Renal cortical epithelial cell (primary cell): ENCODE measurements at regions not wholly inside any gene's neighbourhood (a gene's known extent, or its start where the extent isn't known, plus 50 kb on each side); places are given as distances from the start of the nearest gene placed in this dataset.
"Not testable (repeated sequence)": the region's sequence is repeated elsewhere in the genome, so short reads cannot be mapped to it uniquely, and the experiment has no call there.

Source experiments
- DNase-seq: peaks from one replicate; pipeline ENCODE4 v3.0.0-alpha.2; 2011; ENCODE audit warnings: low read depth

DNA sequence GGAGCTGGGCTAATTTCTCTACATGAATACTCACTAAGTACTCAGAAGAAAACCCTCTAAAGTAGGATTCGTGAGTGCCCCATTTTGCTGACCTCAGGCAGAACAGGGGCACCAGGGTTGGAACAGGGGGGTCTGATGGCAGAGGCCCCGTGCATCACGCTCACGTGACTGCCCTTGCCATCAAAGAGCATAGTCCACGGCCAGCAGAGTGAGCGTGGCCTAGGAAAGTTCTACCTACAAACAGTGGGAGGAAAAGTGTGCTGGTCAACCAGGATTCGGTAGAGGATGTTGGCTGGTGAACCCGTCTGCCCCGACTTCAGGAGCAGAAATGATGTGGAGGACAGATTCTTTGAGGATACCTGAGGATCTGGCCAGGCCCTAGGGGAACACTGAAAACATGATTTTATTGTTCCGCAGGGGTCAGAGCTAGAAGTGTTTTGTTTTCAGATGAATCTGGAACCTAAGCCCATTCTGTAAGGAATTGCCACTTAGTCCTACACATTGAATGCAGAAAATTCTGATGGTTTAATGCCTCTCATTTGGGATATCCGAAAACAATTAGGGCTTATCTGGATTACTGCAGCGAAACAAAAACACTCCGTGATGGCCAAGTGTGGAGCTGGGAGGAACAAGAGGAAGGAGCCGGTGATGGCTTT, 138.8 kb upstream of the SHH start:
- no peak for DNase-seq

DNA sequence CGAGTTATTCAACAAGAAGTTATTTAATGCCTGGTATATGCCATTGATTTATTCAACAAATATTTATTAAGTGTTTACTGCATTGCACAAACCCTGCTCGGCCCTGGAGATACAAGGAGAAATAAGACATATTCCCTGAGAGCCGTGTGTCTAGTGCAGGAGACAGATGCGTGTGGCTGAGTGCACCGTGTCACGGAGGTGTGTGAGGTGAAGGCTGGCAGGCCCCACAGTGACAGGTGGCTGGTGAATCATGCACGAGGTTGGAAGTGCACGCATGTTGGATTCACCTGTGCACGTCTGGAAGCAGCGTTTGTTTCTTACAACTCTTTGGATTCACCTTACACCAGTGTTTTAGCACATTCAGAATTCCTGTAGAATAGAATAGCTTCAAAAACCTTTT, 136.6 kb upstream of the SHH start:
- no peak for DNase-seq

DNA sequence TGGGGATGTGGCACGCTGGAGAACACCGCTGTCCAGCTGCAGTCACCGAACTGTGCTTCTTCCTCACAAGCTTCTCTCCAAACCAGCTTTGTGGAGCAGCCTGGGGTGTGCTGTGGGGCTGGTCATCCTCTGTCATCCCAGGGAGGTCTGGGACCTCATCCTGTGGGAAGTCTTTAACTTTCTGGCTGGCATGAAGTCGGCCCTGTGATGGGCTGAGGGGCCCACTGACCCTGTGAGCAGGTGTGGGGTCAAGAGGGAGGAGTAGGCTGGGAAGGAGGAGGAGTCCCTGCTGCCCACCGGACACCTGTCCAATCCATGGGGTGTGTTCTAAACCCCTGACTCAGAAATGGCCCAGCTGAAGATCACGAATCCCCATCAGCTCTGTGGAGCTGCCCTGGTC, 136.2 kb upstream of the SHH start:
- DNase-seq = no peak

DNA sequence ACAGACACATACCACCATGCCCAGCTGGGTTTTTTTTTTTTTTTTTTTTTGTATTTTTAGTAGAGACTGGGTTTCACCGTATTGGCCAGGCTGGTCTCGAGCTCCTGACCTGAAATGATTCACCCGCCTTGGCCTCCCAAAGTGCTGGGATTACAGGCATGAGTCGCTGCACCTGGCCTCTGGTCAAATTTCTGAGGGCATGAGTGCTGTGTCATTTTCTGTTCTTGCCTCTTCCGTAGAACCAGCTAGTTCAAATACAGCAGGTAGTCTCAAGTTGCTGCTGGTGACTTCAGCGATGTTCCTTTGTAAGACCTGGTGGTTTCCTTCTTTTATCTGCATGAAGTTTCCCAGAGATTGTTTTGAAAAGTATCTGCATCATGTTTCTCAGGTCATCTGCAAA, 134.8 kb upstream of the SHH start:
- DNase-seq = peak; percentile 85

DNA sequence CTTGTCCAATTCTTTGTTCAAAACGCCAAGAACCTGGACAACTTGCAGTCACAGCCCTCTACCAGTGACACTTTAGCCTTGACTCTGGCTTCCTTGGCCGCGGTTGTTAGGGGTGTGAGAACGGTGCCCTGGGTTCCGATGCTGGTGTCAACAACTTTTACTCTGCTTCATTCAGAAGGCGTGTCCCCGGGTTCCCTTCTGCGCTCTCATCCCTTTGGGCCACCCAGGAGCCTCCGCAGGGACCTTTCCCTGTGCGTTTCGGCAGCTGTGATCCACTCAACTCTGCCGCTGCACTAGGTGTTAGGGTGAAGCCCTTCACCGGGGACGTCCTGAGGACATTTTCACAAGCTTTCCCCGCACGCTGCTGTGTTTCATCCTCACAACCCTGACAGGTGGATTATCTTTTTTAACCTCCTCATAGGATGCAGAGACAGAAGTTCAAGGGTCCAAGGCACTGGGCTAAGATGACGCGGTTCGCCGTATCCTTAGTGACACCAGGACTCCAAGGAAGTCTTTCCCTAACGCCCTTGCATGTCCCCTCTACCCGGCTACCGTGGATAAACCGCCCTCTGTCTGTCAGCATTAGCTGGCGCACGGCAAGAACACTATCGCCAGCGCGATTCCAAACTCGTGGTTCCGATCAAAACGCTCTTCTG, 133.5 kb upstream of the SHH start:
- no peak for DNase-seq

DNA sequence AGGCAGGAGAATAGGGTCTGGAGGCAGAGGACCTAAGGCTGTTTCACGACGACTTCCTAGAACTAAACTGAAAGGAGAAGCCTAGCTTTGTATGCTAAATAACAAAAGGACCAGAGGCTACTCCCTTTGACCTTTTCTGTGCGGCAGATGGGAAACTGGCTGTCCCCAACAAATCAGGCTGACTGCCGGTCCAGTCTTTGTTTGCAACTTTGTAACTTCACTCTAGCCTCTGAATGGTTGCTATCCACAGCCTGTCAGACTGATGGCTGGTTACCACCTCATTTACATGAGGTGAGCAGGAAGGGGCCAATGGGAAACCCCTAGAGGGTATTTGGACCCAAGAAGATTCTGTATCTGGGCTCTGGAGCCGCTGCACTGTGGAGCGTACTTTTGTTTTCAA, 132.6 kb upstream of the SHH start:
- no peak for DNase-seq

DNA sequence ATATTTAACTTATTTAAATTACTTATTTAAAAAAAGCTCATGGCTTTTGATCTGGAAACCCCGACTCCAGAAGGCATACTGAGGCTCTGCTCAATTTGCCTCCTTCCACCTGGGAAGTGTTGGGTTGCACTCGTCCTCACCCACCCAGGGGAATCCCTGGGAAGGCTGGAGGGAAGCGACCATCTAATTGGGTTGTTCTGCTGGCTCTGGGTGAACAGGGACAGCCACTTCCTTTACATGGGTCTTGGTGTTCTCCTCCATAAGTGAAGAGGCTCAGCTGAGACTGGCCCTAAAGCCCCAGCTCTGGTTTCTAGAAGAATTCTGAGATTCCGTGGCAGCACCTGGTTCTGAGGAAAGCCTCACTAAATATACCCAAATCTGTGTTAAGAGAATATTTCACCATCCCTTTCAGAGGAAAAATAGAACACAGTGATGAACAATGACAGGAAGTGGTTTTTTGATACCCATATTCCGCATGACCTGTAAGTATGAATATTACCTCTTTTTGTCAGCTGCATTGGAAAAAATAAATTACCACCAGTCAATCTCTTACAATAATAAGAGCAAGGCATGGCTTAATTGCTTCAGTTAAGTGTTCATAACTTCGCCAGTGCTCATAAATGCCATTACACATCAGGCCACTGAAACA, 131.1 kb upstream of the SHH start:
- DNase-seq = no peak

DNA sequence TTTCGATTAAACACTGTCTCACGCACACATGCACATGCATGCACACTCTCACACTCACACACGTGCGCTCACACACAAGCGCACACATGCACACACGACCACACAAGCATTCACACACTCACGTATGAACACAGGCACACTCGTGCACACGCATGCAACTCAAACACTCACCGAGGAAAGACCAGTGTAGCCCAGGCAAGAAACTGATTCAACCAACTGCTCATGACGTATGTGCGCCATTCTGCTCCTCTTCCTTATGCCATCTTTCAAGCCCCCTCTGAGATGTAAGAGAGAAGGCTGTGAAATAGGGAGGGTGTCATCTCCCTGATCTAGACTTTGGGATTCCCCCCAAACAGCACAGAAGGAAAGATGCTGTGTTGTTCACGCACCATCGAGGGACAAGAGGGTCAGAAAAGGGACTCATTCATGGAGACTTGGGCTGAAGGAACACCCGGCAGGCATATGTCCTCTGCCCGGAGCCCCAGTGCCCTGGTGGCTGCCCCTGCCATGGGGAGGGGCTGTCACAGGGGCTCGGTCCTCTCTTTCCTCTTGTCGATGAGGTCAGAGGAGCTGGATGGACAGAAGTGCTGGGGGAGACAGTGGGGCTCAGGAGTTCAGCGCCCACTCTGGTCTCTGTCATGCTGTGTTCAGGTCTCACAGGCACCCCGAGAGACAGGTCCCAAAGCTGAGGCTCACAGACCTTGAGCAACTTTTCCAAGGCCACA, 130.1 kb upstream of the SHH start:
- no peak for DNase-seq

DNA sequence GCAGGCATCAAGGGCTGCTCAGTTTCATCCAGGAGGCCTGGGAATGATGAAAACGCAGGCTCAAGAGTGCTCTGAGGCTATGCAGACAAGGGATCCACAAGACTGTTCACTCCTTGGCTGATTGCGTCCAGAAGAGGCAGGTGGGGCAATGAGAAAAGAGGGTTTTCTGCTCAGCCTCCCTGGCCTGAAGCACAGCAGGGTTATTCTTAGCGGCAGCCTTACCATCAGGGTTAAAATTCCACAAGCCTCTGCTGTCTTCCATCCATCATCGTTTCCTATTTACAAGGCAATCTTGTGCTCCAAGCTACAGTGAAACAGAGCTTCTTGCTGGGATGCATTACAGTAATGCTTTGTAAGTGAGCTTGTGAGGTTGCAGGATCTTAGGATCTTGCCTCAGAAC, 129.4 kb upstream of the SHH start:
- no peak for DNase-seq

DNA sequence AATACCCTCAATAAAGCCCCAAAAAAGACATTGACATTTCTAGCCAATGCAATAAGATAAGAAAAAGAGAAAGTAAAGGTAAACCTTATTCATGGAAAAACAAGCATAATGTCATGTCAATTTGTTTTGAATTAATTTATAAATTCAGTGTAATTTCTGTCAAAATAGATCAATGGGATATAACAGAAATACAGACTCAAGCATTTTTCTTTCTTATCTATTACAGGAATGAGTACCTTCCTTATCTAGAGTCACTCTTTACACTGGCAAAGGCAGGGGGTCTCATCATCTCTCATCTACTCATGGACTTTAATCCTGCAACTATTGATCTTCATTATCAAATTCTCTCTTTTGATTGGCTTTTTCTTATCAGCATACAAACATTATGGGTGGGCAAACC, 127.1 kb upstream of the SHH start:
- no peak for DNase-seq

DNA sequence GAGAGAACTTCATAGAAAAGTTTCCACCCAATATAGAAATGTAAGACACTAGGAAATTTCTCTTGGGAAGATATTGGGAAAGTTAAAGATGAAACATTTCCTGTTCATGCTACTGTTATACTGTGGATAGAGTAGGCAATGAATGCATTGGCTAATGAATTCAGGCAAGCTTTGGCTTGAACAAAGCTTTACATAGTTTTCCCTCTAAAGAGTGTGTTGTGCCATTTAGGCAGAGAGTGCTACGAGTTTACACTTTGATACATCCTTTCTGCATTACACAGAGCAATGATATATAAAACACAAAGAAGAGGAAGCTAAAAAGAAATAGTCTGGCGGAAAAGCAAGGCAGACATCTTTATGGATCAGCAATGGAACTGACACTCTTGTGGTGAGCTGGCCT, 125.9 kb upstream of the SHH start:
- DNase-seq = no peak

DNA sequence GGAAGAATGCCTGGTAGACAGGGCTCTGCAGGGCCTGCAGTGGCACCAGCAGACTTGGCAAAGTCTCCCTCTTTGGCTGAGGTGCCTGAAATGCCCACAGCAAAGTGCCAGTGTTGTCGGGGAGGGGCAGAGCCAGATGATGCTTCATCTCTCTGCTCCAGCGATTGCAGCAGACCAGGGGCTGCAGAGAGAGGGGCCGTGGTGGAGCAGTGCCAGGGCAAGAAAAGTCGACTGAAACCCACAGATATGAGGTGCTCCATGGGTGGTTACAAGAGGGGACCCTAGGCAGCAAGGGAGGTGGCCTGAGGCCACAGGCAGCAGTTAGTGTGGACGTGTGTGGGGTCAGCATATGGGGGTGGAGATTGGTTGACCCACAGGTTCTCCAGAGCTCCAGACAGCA, 123.5 kb upstream of the SHH start:
- no peak for DNase-seq

DNA sequence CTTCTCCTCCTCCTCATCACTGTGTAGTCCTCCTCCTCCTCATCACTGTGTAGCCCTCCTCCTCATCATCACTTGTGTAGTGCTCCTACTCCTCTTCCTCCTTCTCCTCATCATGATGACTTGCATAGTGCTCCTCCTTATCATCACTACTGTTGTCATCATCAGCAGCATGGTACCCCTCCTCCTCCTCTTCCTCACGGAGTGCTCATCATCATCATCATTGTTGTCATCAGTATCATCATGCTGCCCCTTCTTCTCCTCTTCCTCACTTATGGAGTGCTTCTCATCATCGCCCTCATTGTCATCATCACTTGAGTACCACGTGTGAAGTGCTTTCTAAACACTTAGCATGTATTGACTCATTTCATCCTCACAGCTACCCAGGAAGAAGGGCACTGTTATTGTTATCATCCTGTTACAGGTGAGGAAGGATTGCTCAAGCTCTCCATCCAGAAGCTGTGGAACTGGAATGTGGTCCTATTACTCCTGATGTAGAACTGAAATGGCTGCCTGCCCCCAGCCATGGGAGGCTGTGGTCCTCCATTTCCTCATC, 122.8 kb upstream of the SHH start:
- DNase-seq = no peak

DNA sequence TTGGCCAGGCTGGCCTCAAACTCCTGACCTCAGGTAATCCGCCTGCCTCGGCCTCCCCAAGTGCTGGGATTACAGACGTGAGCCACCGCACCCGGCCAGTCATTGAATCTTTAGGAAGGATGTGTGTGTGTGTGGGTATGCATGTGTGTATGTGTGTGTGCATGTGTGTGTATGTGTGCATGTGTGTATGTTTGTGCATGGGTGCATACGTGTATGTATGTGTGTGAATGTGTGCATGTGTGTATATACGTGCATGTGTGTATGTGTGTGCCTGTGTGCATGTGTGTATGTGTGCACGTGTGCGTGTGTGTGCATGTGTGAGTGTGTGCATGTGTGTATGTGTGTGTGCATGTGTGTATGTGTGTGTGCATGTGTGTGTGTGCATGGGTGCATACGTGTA, 120.1 kb upstream of the SHH start:
- DNase-seq = not testable (repeated sequence)

DNA sequence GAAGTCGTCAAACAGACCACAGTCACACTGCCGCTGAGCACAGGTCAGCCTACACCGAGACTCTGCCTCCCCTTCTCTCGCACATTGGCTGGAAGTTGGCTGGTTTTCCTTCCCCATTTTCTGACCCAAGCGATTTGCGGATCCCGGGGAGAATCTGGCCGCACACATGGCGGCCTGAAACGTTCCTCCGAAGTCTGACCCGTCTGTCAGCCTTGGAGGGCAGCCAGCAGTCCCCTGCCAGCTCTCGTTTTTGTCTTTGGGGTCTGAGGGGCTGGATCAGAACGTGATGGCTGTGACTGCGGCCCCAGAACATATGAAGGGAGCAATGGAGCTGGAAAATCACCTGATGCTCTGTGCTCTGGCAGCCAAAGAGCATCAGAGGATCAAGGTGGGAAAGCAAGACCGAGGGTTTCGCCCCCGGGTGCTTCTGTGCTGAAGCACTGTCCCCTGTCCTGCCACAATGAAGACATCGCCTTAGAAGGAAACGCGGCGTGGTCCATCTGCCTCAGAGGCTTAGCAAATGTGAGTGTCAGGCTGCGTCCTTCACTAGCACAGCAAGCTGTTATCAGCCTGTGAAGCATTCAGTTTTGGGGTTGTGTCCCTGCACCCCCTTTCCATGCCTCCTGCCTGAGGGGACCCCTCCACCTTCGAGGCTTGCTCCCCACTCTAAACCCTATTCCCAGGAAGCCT, 119.3 kb upstream of the SHH start:
- DNase-seq = no peak

DNA sequence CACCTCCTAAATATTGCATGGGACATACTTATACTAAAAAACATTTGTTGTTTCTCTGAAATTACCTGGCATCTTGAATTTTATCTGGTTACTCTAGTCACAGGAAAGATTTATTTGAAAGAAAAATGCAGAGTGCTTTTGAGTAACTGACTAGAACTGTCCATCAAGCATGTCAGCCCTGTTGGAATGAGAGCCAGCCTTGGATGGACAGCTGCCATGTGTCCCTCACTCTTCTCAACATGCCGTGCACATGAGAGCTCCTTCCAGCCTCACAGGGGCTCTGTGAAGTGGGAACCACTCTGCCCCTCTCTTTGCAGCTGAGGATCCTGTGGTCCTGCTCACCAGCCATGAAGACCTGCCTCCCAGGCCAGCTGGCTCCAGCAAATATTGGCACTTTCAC, 118.3 kb upstream of the SHH start:
- DNase-seq = no peak

DNA sequence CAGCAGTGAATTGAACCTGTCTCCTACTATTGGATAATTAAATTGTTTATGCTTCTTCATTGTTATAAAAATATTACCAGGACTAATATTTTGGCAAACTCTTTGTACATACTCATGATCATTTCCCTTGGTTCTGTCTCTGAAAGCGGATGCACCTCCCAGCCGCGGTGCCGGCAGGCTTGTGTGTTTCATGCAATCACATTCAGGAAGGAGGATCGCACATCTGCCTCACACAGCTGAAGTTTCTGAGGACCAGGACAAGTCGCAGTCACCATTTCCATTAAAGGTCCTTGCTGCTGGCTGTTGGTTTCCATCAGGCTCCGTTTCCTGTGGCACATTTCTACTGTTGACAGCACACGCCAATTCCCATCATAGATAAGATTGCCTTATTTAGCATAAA, 117.8 kb upstream of the SHH start:
- no peak for DNase-seq

DNA sequence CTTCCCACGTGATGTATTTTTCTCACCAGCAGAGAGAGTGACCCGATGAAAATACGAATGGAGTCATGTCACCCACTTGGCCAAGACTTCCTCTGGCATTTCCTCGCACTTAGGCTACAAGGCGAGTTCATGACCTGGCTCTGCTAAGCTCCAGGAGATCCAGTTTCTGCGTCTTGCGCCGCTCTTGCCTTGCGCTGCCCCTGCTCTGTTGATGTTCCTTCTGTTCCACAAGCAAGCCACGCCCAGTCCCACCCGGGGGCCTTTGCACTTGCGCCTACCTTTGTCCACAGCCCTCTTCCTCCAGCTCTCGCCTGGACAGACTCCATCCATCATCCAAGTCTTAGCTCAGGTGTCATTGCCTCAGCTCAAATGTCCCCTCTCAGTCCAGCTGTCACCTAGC, 116.3 kb upstream of the SHH start:
- peak; percentile 44 for DNase-seq

DNA sequence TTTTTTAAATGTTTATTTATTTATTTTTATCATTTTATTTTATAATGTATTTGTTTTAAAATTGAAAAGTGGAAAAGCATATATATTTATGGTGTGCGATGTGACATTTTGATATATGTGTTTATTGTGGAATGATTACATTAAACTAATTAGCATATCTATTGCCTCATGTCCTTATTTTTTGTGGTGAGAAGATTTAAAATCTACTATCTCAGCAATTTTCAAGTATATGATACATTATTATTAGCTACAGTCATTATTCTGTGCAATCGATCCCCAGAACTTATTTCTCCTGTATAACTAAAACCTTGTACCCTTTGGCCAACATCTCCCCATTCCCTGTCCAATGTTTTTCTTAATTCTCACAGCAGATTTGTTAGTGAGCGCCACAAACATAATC, 115.6 kb upstream of the SHH start:
- no peak for DNase-seq

DNA sequence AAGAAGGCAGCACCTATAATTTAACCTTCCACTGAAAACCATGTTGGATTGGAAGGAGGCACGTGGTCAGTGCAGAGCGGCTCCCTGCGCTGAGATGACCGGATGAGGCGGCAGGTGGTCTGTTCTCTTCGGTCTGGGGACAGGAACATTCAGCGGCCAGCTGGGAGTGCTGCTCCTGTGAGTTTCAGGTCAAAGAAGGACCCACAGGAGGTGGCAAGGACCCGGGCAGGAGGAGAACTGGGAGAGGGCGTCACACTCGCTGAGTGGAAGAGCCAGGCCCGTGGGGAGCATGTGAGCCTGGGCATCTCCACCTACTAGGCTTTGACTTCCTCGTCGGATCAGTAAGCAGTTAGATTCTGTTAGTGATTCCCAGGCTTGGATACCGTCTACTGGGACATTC, 113.4 kb upstream of the SHH start:
- no peak for DNase-seq

DNA sequence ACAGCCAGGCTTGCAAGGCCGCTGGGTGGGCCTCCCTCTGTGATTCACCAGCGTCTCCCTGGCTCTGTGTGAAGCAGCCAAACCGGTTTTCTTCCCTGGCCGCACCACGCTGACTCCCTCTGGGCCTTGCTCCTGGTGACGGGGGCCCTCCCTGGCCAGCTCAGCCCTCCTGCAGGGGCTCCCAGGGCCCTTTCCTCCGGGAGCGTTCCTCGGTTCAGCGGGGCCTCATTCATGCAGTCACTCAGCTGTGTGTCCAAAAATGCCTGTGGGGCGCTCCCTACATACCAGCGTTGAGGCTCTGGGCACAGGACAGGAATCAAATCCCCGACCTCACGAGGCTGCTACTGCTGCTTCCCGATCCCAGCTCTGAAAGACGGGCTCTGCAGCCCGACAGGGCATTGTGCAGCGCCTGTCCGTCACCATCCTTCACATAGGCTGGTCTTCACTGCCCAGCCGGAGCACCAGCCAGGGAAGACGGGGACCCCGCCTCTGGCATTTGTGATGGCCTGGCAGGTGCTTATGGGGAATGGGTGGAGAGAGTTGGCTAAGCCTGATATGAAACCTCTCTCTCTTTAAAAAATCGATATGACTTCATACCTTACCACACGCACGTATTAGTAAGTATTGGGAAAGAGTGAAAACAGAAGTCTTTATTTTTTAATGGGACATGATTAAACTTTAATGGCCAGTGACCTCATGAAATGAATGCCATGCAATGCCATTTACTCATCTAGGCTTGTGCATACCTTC, 110.0 kb upstream of the SHH start:
- peak; percentile 44 for DNase-seq

DNA sequence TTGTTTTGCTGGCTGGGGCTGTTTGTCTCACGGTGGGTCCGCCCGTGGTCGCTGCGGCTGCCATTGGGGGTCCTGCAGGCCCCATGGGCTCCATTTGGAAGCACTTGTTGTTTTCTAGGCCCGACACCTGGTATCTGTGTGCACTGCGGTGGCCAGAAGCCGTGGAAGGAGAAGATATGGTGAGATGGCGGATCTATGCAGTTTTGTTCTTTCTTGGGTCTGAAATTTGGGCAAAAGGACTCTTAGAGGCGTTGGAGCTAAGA, 109.5 kb upstream of the SHH start:
- no peak for DNase-seq
